ENCODE measurements at regions not wholly inside any gene's neighbourhood (a gene's known extent, or its start where the extent isn't known, plus 50 kb on each side); places are given as distances from the start of the nearest gene placed in this dataset.

- ChIA-PET POLR2A (ENCODE audit: partially characterized antibody) (interaction anchor here (1.0 kb wide), 1 partner anchor 11 kb away, joined by 3 read pairs; no protein-coding TSS in a partner anchor), CTCF (ENCODE audit: partially characterized antibody) (no interaction called here)
- H2BK12ac ChIP-seq (ENCODE audit: low read depth, low read length) = no peak overlapping the region
- H2BK5ac ChIP-seq (ENCODE audit: low read depth, low read length) = no peak overlapping the region
- no peak overlapping the region for H3K4me3 ChIP-seq (ENCODE audit: extremely low read depth in 1 of 4, insufficient read depth in 2 of 4, low read depth in 3 of 4, low read length in 4 of 4)
- no peak overlapping the region for H3K27ac ChIP-seq (ENCODE audit: low read depth, low read length)
- no peaks in the 10 kb centered on the region for H3K27me3 ChIP-seq (replicated peaks in 1 of 4; ENCODE audit: control insufficient read depth in 3 of 4, extremely low read depth in 1 of 4, insufficient read depth in 3 of 4, low read length in 3 of 4)
- peaks cover 0 to 5% (median 2%) of the 10 kb centered on the region in 4 experiments; a peak in 5 of 7 replicates for H3K4me1 ChIP-seq (replicated peaks in 1 of 4; ENCODE audit: control insufficient read depth in 3 of 4, insufficient read depth in 4 of 4, low read length in 3 of 4)
- no peak for FAIRE-seq
- no peak overlapping the region for H3K4ac ChIP-seq (replicated peaks; ENCODE audit: insufficient read length, low read depth, low read length)
- H3K18ac ChIP-seq (ENCODE audit: extremely low read depth, low read length) = no peak overlapping the region
- no peak for DNase-seq (ENCODE audit: low read depth in 1 of 2, low spot score in 2 of 2)
- H2AK5ac ChIP-seq (ENCODE audit: low read depth, low read length) = no peak overlapping the region
- H3K36me3 ChIP-seq (ENCODE audit: control insufficient read depth in 2 of 4, insufficient read depth in 4 of 4, low read length in 3 of 4) = no peaks in the 10 kb centered on the region
- H3K23me2 ChIP-seq (ENCODE audit: low read depth, low read length) = no peaks in the 10 kb centered on the region
- H3K9me3 ChIP-seq (ENCODE audit: insufficient read depth in 2 of 2, low read depth in 1 of 2, low read length in 1 of 2) = peaks cover 0 to 4% of the 10 kb centered on the region in 2 experiments; a peak in 1 of 4 replicates
- H3K9ac ChIP-seq (replicated peaks in 1 of 4; ENCODE audit: extremely low read depth in 1 of 4, low read depth in 3 of 4, low read length in 3 of 4) = no peak overlapping the region
- no peak overlapping the region for H2BK20ac ChIP-seq (ENCODE audit: low read length)
- TF ChIP-seq KDM1A (IDR thresholded peaks at IDR 0.05; ENCODE audit: borderline replicate concordance, low read length) (no peak), YY1 (IDR thresholded peaks at IDR 0.05; ENCODE audit: low read depth, low read length) (no peak), RBBP5 (IDR thresholded peaks at IDR 0.05; ENCODE audit: borderline replicate concordance, low read depth, low read length) (no peak), SIRT6 (IDR thresholded peaks at IDR 0.05; ENCODE audit: low read length) (no peak), GTF2F1 (IDR thresholded peaks at IDR 0.05; ENCODE audit: borderline replicate concordance, low read depth, low read length) (no peak), JUN (IDR thresholded peaks at IDR 0.05; ENCODE audit: low read depth, low read length) (no peak), RFX5 (IDR thresholded peaks at IDR 0.05; ENCODE audit: borderline replicate concordance, low read depth, low read length) (no peak), SRF (IDR thresholded peaks at IDR 0.05; ENCODE audit: low read depth, low read length) (no peak), SP1 (IDR thresholded peaks at IDR 0.05; ENCODE audit: low read depth, low read length) (no peak), TAF7 (optimal IDR thresholded peaks at IDR 0.05; ENCODE audit: borderline replicate concordance, low read depth, low read length) (no peak), SIX5 (IDR thresholded peaks at IDR 0.05; ENCODE audit: low read depth, low read length) (no peak)
- no peak overlapping the region for H4K8ac ChIP-seq (ENCODE audit: extremely low read depth, insufficient read depth, low read length)
- H2BK15ac ChIP-seq (ENCODE audit: low read length) = no peak overlapping the region
- no peak overlapping the region for H3K56ac ChIP-seq (replicated peaks; ENCODE audit: insufficient read length, low read depth, low read length)
- H4K5ac ChIP-seq (ENCODE audit: insufficient read length, low read depth, low read length) = no peak overlapping the region
- no peak overlapping the region for H3K14ac ChIP-seq (ENCODE audit: insufficient read length)
- no peak overlapping the region for H2AFZ ChIP-seq (ENCODE audit: low read length)
- H3K79me2 ChIP-seq (ENCODE audit: control insufficient read depth in 1 of 2, insufficient read depth in 2 of 2, low read length in 2 of 2) = no peaks in the 10 kb centered on the region
- WGBS, 2 experiments (ENCODE audit: extremely low coverage in 1 of 2, insufficient coverage in 1 of 2, insufficient read length in 1 of 2, insufficient replicate concordance in 2 of 2, low coverage in 1 of 2, low lambda C conversion rate in 2 of 2, missing lambda C conversion rate in 1 of 2) = 93% methylated on average over 2 of the region's 2 CpGs; no CpG with 5 or more reads in 1 of the 2 experiments
- no peaks in the 10 kb centered on the region for H4K20me1 ChIP-seq (replicated peaks in 1 of 2; ENCODE audit: control insufficient read depth in 1 of 2, insufficient read depth in 2 of 2, low read length in 2 of 2)
- no peak overlapping the region for H3K23ac ChIP-seq (ENCODE audit: insufficient read length)
- H4K91ac ChIP-seq (replicated peaks; ENCODE audit: insufficient read length, low read length) = no peak overlapping the region
- no peaks in the 10 kb centered on the region for H3K79me1 ChIP-seq (ENCODE audit: low read depth, low read length)
- H2BK120ac ChIP-seq (replicated peaks; ENCODE audit: low read depth, low read length) = no peak overlapping the region
- no peak overlapping the region for H3K4me2 ChIP-seq (ENCODE audit: insufficient read depth in 1 of 2, low read depth in 2 of 2, low read length in 2 of 2)
These were observed 104.9 kb upstream of the FAM180A start for GRCh38 chr7:135853499-135853898.

Data from H1 (cell line).